WTC11 (cell line): ENCODE measurements at regions not wholly inside any gene's neighbourhood (a gene's known extent, or its start where the extent isn't known, plus 50 kb on each side); places are given as distances from the start of the nearest gene placed in this dataset.

Experiments used
- ATAC-seq: fragments of 200-7000 bp; cut with Tn5 transposase; 2 replicates; pipeline ENCODE4 v1.10.0; 2021; ENCODE audit warnings: mild to moderate bottlenecking, moderate library complexity
- CTCF ChIA-PET: fragments of 300-600 bp; sonication (Branson Sonifier 250); formaldehyde crosslinking; loops from one replicate; lab custom pipeline; 2021; ENCODE audit warnings: antibody characterized with exemption; lab: Charles Lee
- POLR2A ChIA-PET: fragments of 350-600 bp; sonication (Branson Sonifier 250); formaldehyde crosslinking; loops from one replicate; lab custom pipeline; 2021; ENCODE audit warnings: antibody characterized with exemption; lab: Charles Lee
- DNase-seq: peaks from one replicate; pipeline ENCODE4 v3.0.0; 2021; ENCODE audit warnings: low spot score
- H3K27ac Mint-ChIP-seq: 2 replicates; pipeline ENCODE4 v1.8.0; 2021; ENCODE audit warnings: mixed read lengths
- H3K27me3 Mint-ChIP-seq: 2 replicates; pipeline ENCODE4 v1.8.0; 2021; ENCODE audit warnings: low read depth, mild to moderate bottlenecking, moderate library complexity, mixed read lengths
- H3K36me3 Mint-ChIP-seq: 2 replicates; pipeline ENCODE4 v1.8.0; 2021; ENCODE audit warnings: mixed read lengths
- H3K4me1 Mint-ChIP-seq: 2 replicates; pipeline ENCODE4 v1.8.0; 2022; ENCODE audit warnings: mixed read lengths
- H3K4me3 Mint-ChIP-seq: 2 replicates; pipeline ENCODE4 v1.8.0; 2021; ENCODE audit warnings: mild to moderate bottlenecking, moderate library complexity, mixed read lengths
- H3K9me3 Mint-ChIP-seq: 2 replicates; pipeline ENCODE4 v1.8.0; 2021; ENCODE audit warnings: mixed read lengths
- AFF4 ChIP-seq: sonication (generic); formaldehyde crosslinking; IDR thresholded peaks from 2 replicates; pipeline ENCODE4 v1.8.1; 2023; ENCODE audit warnings: mild to moderate bottlenecking, missing genetic modification reagents, borderline replicate concordance
- CTCF ChIP-seq: fragments of 200-600 bp; IDR thresholded peaks from 2 replicates; pipeline ENCODE4 v1.8.0; 2022; ENCODE audit warnings: antibody characterized with exemption
- E2F4 ChIP-seq: sonication (generic); formaldehyde crosslinking; IDR thresholded peaks from 2 replicates; pipeline ENCODE4 v1.8.1; 2022; ENCODE audit warnings: low read depth, mild to moderate bottlenecking, moderate library complexity, missing genetic modification reagents, borderline replicate concordance
- ERG ChIP-seq: fragments of 250-450 bp; sonication (Bioruptor Pico); IDR thresholded peaks from 2 replicates; pipeline ENCODE4 v1.8.0; 2021; ENCODE audit warnings: mild to moderate bottlenecking
- ETV6 ChIP-seq: sonication (generic); formaldehyde crosslinking; IDR thresholded peaks from 2 replicates; pipeline ENCODE4 v1.8.1; 2022; ENCODE audit warnings: mild to moderate bottlenecking, missing genetic modification reagents
- HMGA2 ChIP-seq: fragments of 250-450 bp; sonication (Bioruptor Pico); IDR thresholded peaks from 2 replicates; pipeline ENCODE4 v1.4.0; 2021; ENCODE audit warnings: mild to moderate bottlenecking, moderate library complexity
- IRF2 ChIP-seq: sonication (generic); formaldehyde crosslinking; IDR thresholded peaks from 2 replicates; pipeline ENCODE4 v1.8.0; 2022; ENCODE audit warnings: low read depth, missing genetic modification reagents, borderline replicate concordance
- NR1H2 ChIP-seq: sonication (generic); formaldehyde crosslinking; IDR thresholded peaks from 2 replicates; pipeline ENCODE4 v1.9.0; 2021; ENCODE audit warnings: mild to moderate bottlenecking, moderate library complexity, missing genetic modification reagents
- NR3C1 ChIP-seq: sonication (generic); formaldehyde crosslinking; conservative IDR thresholded peaks from 2 replicates; pipeline ENCODE4 v1.8.1; 2023; ENCODE audit warnings: low read depth, mild to moderate bottlenecking, missing genetic modification reagents
- SMAD3 ChIP-seq: sonication (generic); formaldehyde crosslinking; IDR thresholded peaks from 2 replicates; pipeline ENCODE4 v1.8.0; 2022; ENCODE audit warnings: missing genetic modification reagents, mild to moderate bottlenecking, borderline replicate concordance
- SOX15 ChIP-seq: fragments of 250-450 bp; sonication (Bioruptor Pico); IDR thresholded peaks from 2 replicates; pipeline ENCODE4 v1.9.0; 2021; ENCODE audit warnings: mild to moderate bottlenecking
- TP53 ChIP-seq: sonication (generic); formaldehyde crosslinking; IDR thresholded peaks from 2 replicates; pipeline ENCODE4 v1.8.1; 2023; ENCODE audit warnings: mild to moderate bottlenecking, missing genetic modification reagents
- ZNF138 ChIP-seq: sonication (generic); formaldehyde crosslinking; conservative IDR thresholded peaks from 2 replicates; pipeline ENCODE4 v1.8.1; 2022; ENCODE audit warnings: mild to moderate bottlenecking, moderate library complexity, missing genetic modification reagents
- ZNF232 ChIP-seq: sonication (generic); formaldehyde crosslinking; IDR thresholded peaks from 2 replicates; pipeline ENCODE4 v1.8.0; 2022; ENCODE audit warnings: mild to moderate bottlenecking, missing genetic modification reagents
- ZNF263 ChIP-seq: sonication (generic); formaldehyde crosslinking; IDR thresholded peaks from 2 replicates; pipeline ENCODE4 v1.8.1; 2022; ENCODE audit warnings: low read depth, mild to moderate bottlenecking, moderate library complexity, missing genetic modification reagents
- ZNF317 ChIP-seq: sonication (generic); formaldehyde crosslinking; IDR thresholded peaks from 2 replicates; pipeline ENCODE4 v1.8.1; 2023; ENCODE audit warnings: low read depth, mild to moderate bottlenecking, moderate library complexity, missing genetic modification reagents, borderline replicate concordance
- ZNF416 ChIP-seq: fragments of 250-450 bp; sonication (Bioruptor Pico); IDR thresholded peaks from 2 replicates; pipeline ENCODE4 v1.9.0; 2021; ENCODE audit warnings: mild to moderate bottlenecking, inconsistent platforms
- ZNF512 ChIP-seq: sonication (generic); formaldehyde crosslinking; IDR thresholded peaks from 2 replicates; pipeline ENCODE4 v1.8.1; 2022; ENCODE audit warnings: missing genetic modification reagents, borderline replicate concordance

- Mint-ChIP-seq H3K27me3 (peaks cover 38% of the 10 kb centered on the region), H3K36me3 (no peaks in the 10 kb centered on the region), H3K4me1 (peaks cover 38% of the 10 kb centered on the region), H3K9me3 (no peaks in the 10 kb centered on the region), H3K27ac (no peak overlapping the region), H3K4me3 (no peak overlapping the region)
- DNase-seq = no peak
- ChIA-PET POLR2A (no interaction called here), CTCF (interaction anchor here (0.5 to 2.3 kb wide), 3 partner anchors 67 to 323 kb away, joined by 3 to 7 read pairs (median 4); no protein-coding TSS in a partner anchor)
- TF ChIP-seq ZNF263 (no peak), SMAD3 (CRISPR knock-in tag) (no peak), SOX15 (CRISPR knock-in tag) (no peak), HMGA2 (no peak), CTCF (no peak), E2F4 (no peak), NR1H2 (CRISPR knock-in tag) (no peak), ZNF232 (CRISPR knock-in tag) (no peak), AFF4 (CRISPR knock-in tag) (no peak), IRF2 (CRISPR knock-in tag) (no peak), ETV6 (CRISPR knock-in tag) (no peak), TP53 (no peak), ERG (CRISPR knock-in tag) (no peak)
- ATAC-seq = no peak
Measured at GRCh38 chr1:114215436-114215835, 61.8 kb upstream of the SYT6 start.

- Mint-ChIP-seq H3K27ac (no peak overlapping the region), H3K36me3 (no peaks in the 10 kb centered on the region), H3K27me3 (peaks cover 49% of the 10 kb centered on the region)
- TF ChIP-seq ZNF317 (CRISPR knock-in tag) (no peak), NR3C1 (CRISPR knock-in tag) (no peak), ZNF263 (no peak), AFF4 (CRISPR knock-in tag) (no peak), ZNF416 (no peak), ZNF138 (CRISPR knock-in tag) (no peak), ZNF512 (CRISPR knock-in tag) (no peak)
- TF ChIP-seq, all 79 proteins: peak for 0
- ChIA-PET CTCF (interaction anchor here (1.0 to 2.3 kb wide), 2 partner anchors 69 to 235 kb away, joined by 5 to 7 read pairs; partner anchors contain the start of gene OLFML3), POLR2A (no interaction called here)
- no peak for DNase-seq
- ATAC-seq = no peak
- Mint-ChIP-seq H3K4me1 (peaks cover 30% of the 10 kb centered on the region), H3K9me3 (no peaks in the 10 kb centered on the region), H3K4me3 (no peak overlapping the region)
Measured at GRCh38 chr1:114214016-114214415, 60.3 kb upstream of the SYT6 start.
